ENCODE measurements at regions not wholly inside any gene's neighbourhood (a gene's known extent, or its start where the extent isn't known, plus 50 kb on each side); places are given as distances from the start of the nearest gene placed in this dataset.

GRCh38 chr14:89644641-89645040 is 227.6 kb upstream of the FOXN3 start:
- H3K4me3 ChIP-seq (ENCODE audit: low read depth, low read length) = no peak overlapping the region
- TF ChIP-seq CTCF (IDR thresholded peaks at IDR 0.05; ENCODE audit: low read depth, low read length, missing control alignments) = no peak
- DNase-seq (ENCODE audit: low read depth) = no peak
- in situ Hi-C loops (cut with HindIII; ENCODE audit: low sequenced_read_pairs) = no loop called here

GRCh38 chr14:89641495-89642175 is 224.6 kb upstream of the FOXN3 start:
- in situ Hi-C loops (cut with HindIII; ENCODE audit: low sequenced_read_pairs) = no loop called here
- no peak for TF ChIP-seq CTCF (IDR thresholded peaks at IDR 0.05; ENCODE audit: low read depth, low read length, missing control alignments)
- no peak for DNase-seq (ENCODE audit: low read depth)
- no peak overlapping the region for H3K4me3 ChIP-seq (ENCODE audit: low read depth, low read length)

GRCh38 chr14:89640141-89640540 is 223.1 kb upstream of the FOXN3 start:
- in situ Hi-C loops (cut with HindIII; ENCODE audit: low sequenced_read_pairs) = no loop called here
- no peak overlapping the region for H3K4me3 ChIP-seq (ENCODE audit: low read depth, low read length)
- DNase-seq (ENCODE audit: low read depth) = no peak
- no peak for TF ChIP-seq CTCF (IDR thresholded peaks at IDR 0.05; ENCODE audit: low read depth, low read length, missing control alignments)

- in situ Hi-C loops (cut with HindIII; ENCODE audit: low sequenced_read_pairs) = no loop called here
- no peak overlapping the region for H3K4me3 ChIP-seq (ENCODE audit: low read depth, low read length)
- DNase-seq (ENCODE audit: low read depth) = no peak
- TF ChIP-seq CTCF (IDR thresholded peaks at IDR 0.05; ENCODE audit: low read depth, low read length, missing control alignments) = no peak
Observed at GRCh38 chr14:89639687-89640086, 222.7 kb upstream of the FOXN3 start.

GRCh38 chr14:89638891-89639290 is 221.9 kb upstream of the FOXN3 start:
- no peak overlapping the region for H3K4me3 ChIP-seq (ENCODE audit: low read depth, low read length)
- TF ChIP-seq CTCF (IDR thresholded peaks at IDR 0.05; ENCODE audit: low read depth, low read length, missing control alignments) = no peak
- in situ Hi-C loops (cut with HindIII; ENCODE audit: low sequenced_read_pairs) = no loop called here
- DNase-seq (ENCODE audit: low read depth) = no peak

GRCh38 chr14:89637581-89637980 is 220.5 kb upstream of the FOXN3 start:
- in situ Hi-C loops (cut with HindIII; ENCODE audit: low sequenced_read_pairs) = no loop called here
- DNase-seq (ENCODE audit: low read depth) = no peak
- H3K4me3 ChIP-seq (ENCODE audit: low read depth, low read length) = no peak overlapping the region
- TF ChIP-seq CTCF (IDR thresholded peaks at IDR 0.05; ENCODE audit: low read depth, low read length, missing control alignments) = no peak
